ENCODE measurements at regions not wholly inside any gene's neighbourhood (a gene's known extent, or its start where the extent isn't known, plus 50 kb on each side); places are given as distances from the start of the nearest gene placed in this dataset.

GRCh38 chr6:21332077-21332476 is 261.5 kb upstream of the SOX4 start:
- Histone ChIP-seq H3K36me3 (no peaks in the 10 kb centered on the region), H3K4me3 (no peak overlapping the region), H3K27me3 (no peaks in the 10 kb centered on the region), H3K4me1 (no peaks in the 10 kb centered on the region), H3K27ac (no peak overlapping the region), H3K9me3 (no peaks in the 10 kb centered on the region)
- ATAC-seq (ENCODE audit: low FRiP score in 2 of 2) (no peak), DNase-seq (no peak)
- 82 to 90% methylated on average over 5 of the region's 5 CpGs for WGBS, 2 donors
- TF ChIP-seq POLR2AphosphoS5 (IDR thresholded peaks at IDR 0.05): no peak

- DNase-seq: no peak
- TF ChIP-seq POLR2AphosphoS5 (IDR thresholded peaks at IDR 0.05): no peak
- TF ChIP-seq CTCF (IDR thresholded peaks at IDR 0.05): no peak
- TF ChIP-seq POLR2A (IDR thresholded peaks at IDR 0.05): no peak
- TF ChIP-seq EP300 (IDR thresholded peaks at IDR 0.05): no peak
- no peaks in the 10 kb centered on the region for H3K27me3 ChIP-seq
- WGBS, 2 donors: 84 to 90% methylated on average over 8 of the region's 8 CpGs
- H3K4me3 ChIP-seq: no peak overlapping the region
- H3K27ac ChIP-seq: no peak overlapping the region
- no peaks in the 10 kb centered on the region for H3K4me1 ChIP-seq
- H3K9me3 ChIP-seq: no peaks in the 10 kb centered on the region
- no peaks in the 10 kb centered on the region for H3K36me3 ChIP-seq
- ATAC-seq (ENCODE audit: low FRiP score in 2 of 2): no peak
Observed at GRCh38 chr6:21332660-21333059, 260.9 kb upstream of the SOX4 start.

- Histone ChIP-seq H3K27me3 (no peaks in the 10 kb centered on the region), H3K27ac (no peak overlapping the region), H3K4me1 (no peaks in the 10 kb centered on the region), H3K36me3 (no peaks in the 10 kb centered on the region), H3K4me3 (no peak overlapping the region), H3K9me3 (no peaks in the 10 kb centered on the region)
- DNase-seq (no peak), ATAC-seq (ENCODE audit: low FRiP score in 2 of 2) (no peak)
- TF ChIP-seq POLR2AphosphoS5 (IDR thresholded peaks at IDR 0.05): no peak
- no peak for TF ChIP-seq POLR2A (IDR thresholded peaks at IDR 0.05)
- no peak for TF ChIP-seq CTCF (IDR thresholded peaks at IDR 0.05)
- no peak for TF ChIP-seq EP300 (IDR thresholded peaks at IDR 0.05)
- WGBS, 2 donors: 92 to 93% methylated on average over 2 of the region's 2 CpGs
Observed at GRCh38 chr6:21333715-21334114, 259.8 kb upstream of the SOX4 start.

- no peak overlapping the region for H3K4me3 ChIP-seq
- H3K27ac ChIP-seq: no peak overlapping the region
- no peaks in the 10 kb centered on the region for H3K9me3 ChIP-seq
- DNase-seq (no peak), ATAC-seq (ENCODE audit: low FRiP score in 2 of 2) (no peak)
- WGBS, 2 donors: 91 to 93% methylated on average over 7 of the region's 7 CpGs
- no peaks in the 10 kb centered on the region for H3K36me3 ChIP-seq
- no peaks in the 10 kb centered on the region for H3K4me1 ChIP-seq
- TF ChIP-seq POLR2AphosphoS5 (IDR thresholded peaks at IDR 0.05): no peak
- TF ChIP-seq POLR2A (IDR thresholded peaks at IDR 0.05): no peak
- TF ChIP-seq EP300 (IDR thresholded peaks at IDR 0.05): no peak
- TF ChIP-seq CTCF (IDR thresholded peaks at IDR 0.05): no peak
- no peaks in the 10 kb centered on the region for H3K27me3 ChIP-seq
Observed at GRCh38 chr6:21334651-21335050, 258.9 kb upstream of the SOX4 start.

- Histone ChIP-seq H3K9me3 (no peaks in the 10 kb centered on the region), H3K27me3 (no peaks in the 10 kb centered on the region), H3K36me3 (no peaks in the 10 kb centered on the region), H3K4me3 (no peak overlapping the region), H3K4me1 (no peaks in the 10 kb centered on the region), H3K27ac (no peak overlapping the region)
- no peak for DNase-seq
- no peak for ATAC-seq (ENCODE audit: low FRiP score in 2 of 2)
- no peak for TF ChIP-seq EP300 (IDR thresholded peaks at IDR 0.05)
- TF ChIP-seq POLR2A (IDR thresholded peaks at IDR 0.05): no peak
- no peak for TF ChIP-seq POLR2AphosphoS5 (IDR thresholded peaks at IDR 0.05)
- no peak for TF ChIP-seq CTCF (IDR thresholded peaks at IDR 0.05)
Observed at GRCh38 chr6:21335591-21335990, 258.0 kb upstream of the SOX4 start.
